Activated B cell treated with CpG ODN at 0.5 μM for 24 hours (primary cell): ENCODE measurements at regions not wholly inside any gene's neighbourhood (a gene's known extent, or its start where the extent isn't known, plus 50 kb on each side); places are given as distances from the start of the nearest gene placed in this dataset.

ENCODE experiments used
- ATAC-seq: fragments of 200-7000 bp; cut with Tn5 transposase; one replicate; pipeline ENCODE4 v1.10.0; 2021; ENCODE audit warnings: low read depth, mild to moderate bottlenecking, moderate library complexity
- CTCF ChIA-PET: fragments of 350-600 bp; sonication (Branson Sonifier 250); formaldehyde crosslinking; loops from one replicate; lab custom pipeline; 2021; ENCODE audit warnings: antibody characterized with exemption; lab: Charles Lee
- POLR2A ChIA-PET: fragments of 350-600 bp; sonication (Branson Sonifier 250); formaldehyde crosslinking; loops from one replicate; lab custom pipeline; 2021; ENCODE audit warnings: antibody characterized with exemption; lab: Charles Lee
- DNase-seq: peaks from one replicate; pipeline ENCODE4 v3.0.0; 2022
- H3K27ac Mint-ChIP-seq: one replicate; pipeline ENCODE4 v1.8.0; 2020; ENCODE audit warnings: mixed read lengths
- H3K27me3 Mint-ChIP-seq: one replicate; pipeline ENCODE4 v1.8.0; 2021; ENCODE audit warnings: mixed read lengths
- H3K36me3 Mint-ChIP-seq: one replicate; pipeline ENCODE4 v1.8.0; 2021; ENCODE audit warnings: low read depth, mixed read lengths
- H3K4me1 Mint-ChIP-seq: one replicate; pipeline ENCODE4 v1.8.0; 2021; ENCODE audit warnings: mixed read lengths
- H3K4me3 Mint-ChIP-seq: one replicate; pipeline ENCODE4 v1.8.0; 2020; ENCODE audit warnings: mild to moderate bottlenecking, mixed read lengths
- H3K9me3 Mint-ChIP-seq: one replicate; pipeline ENCODE4 v1.8.0; 2020; ENCODE audit warnings: mixed read lengths
- CTCF ChIP-seq: fragments of 200-600 bp; IDR thresholded peaks from one replicate; pipeline ENCODE4 v1.8.0; 2022; ENCODE audit warnings: antibody characterized with exemption, mild to moderate bottlenecking
- intact Hi-C: fragments of 100-400 bp; cut with micrococcal nuclease; formaldehyde crosslinking; loops from one replicate; pipeline ENCODE4 v1.15.1; 2024

DNA sequence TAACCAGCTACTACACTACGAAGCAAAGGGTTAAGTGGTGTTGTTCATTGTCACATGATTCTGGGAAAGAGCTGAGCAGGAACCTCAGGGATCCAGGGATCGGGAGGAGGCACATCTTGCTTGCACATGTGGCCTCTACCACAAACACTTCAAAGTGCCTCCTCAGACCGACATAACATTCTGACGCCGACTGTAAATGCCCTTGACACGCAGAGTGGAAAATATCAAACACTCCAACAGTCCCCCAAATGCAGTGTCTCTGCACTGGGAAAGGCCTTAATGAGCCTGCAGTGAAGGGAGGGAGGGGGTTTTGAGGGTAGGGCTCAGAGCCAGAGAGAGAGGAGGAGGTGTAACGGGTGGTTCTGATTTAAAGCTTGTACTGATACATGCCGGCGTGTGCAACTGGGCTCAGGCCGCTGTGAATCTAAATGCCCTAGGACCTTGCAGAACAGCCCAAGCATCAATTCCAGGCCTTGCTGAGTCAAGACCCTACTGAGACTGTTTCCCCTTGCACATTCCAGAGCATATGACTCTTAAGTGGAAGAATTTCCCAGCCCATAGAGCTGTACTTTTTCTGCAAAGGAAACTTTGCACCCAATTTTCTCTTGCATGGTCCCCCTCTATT, 163.7 kb downstream of the NTMT2 start:
- TF ChIP-seq CTCF: no peak
- CTCF ChIA-PET: no interaction called here
- POLR2A ChIA-PET: no interaction called here
- no peak for ATAC-seq
- no peaks in the 10 kb centered on the region for H3K36me3 Mint-ChIP-seq
- intact Hi-C loops: no loop called here
- DNase-seq: no peak
- no peak overlapping the region for H3K4me3 Mint-ChIP-seq
- no peak overlapping the region for H3K27ac Mint-ChIP-seq
- H3K27me3 Mint-ChIP-seq: peaks cover 2% of the 10 kb centered on the region
- no peaks in the 10 kb centered on the region for H3K9me3 Mint-ChIP-seq
- H3K4me1 Mint-ChIP-seq: no peaks in the 10 kb centered on the region

DNA sequence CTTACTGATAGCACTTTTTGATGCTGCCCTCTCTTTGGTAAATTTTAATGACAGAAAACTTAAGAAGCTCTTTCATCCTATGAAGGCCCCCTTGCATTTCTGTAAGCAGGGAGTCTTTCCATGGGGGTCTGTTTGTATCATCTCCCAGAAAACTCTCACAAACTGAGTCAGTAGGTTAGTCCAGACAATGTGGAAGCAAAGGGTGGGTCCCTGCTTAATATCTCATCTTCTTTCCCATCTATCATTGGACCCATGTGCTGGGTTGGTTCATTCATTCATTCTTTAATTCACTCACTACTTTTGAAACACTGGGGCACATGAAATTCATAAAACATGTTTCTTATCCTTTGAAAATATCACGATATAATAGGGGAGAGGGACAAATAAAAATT, 164.3 kb downstream of the NTMT2 start:
- no peak overlapping the region for H3K4me3 Mint-ChIP-seq
- intact Hi-C loops: no loop called here
- no peaks in the 10 kb centered on the region for H3K9me3 Mint-ChIP-seq
- TF ChIP-seq CTCF: no peak
- no peak for DNase-seq
- peaks cover 2% of the 10 kb centered on the region for H3K27me3 Mint-ChIP-seq
- CTCF ChIA-PET: no interaction called here
- POLR2A ChIA-PET: no interaction called here
- no peaks in the 10 kb centered on the region for H3K36me3 Mint-ChIP-seq
- H3K27ac Mint-ChIP-seq: no peak overlapping the region
- no peaks in the 10 kb centered on the region for H3K4me1 Mint-ChIP-seq
- ATAC-seq: no peak

DNA sequence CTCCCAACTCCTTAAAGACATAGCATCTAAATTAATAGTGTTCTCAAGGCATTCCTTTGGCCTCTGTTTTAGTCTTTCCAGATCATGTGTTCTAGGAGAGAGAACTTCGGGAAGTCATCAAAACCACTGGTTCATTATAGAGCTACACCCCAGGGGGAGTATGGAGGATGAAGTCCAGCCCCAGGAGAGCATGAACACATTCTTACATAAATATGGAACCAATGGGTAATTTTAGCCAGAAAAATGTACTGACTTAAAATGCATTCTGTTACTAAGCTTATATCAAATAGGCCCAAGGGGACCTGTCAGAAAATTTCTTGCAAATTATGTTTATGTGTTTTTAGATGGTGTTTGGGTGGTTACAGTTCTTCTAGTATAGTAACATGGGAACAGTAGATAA, 165.2 kb downstream of the NTMT2 start:
- DNase-seq (no peak), ATAC-seq (no peak)
- POLR2A ChIA-PET: no interaction called here
- intact Hi-C loops: no loop called here
- Mint-ChIP-seq H3K4me1 (no peaks in the 10 kb centered on the region), H3K36me3 (no peaks in the 10 kb centered on the region), H3K27ac (no peak overlapping the region), H3K4me3 (no peak overlapping the region), H3K27me3 (peaks cover under 1% of the 10 kb centered on the region), H3K9me3 (no peaks in the 10 kb centered on the region)
- TF ChIP-seq CTCF: no peak
- CTCF ChIA-PET: no interaction called here

GRCh38 chr1:170313306-170313705, 167.5 kb downstream of the NTMT2 start:
- H3K27me3 Mint-ChIP-seq: no peaks in the 10 kb centered on the region
- no peak for TF ChIP-seq CTCF
- H3K36me3 Mint-ChIP-seq: no peaks in the 10 kb centered on the region
- H3K27ac Mint-ChIP-seq: no peak overlapping the region
- ChIA-PET CTCF (no interaction called here), POLR2A (no interaction called here)
- H3K9me3 Mint-ChIP-seq: no peaks in the 10 kb centered on the region
- no peak overlapping the region for H3K4me3 Mint-ChIP-seq
- DNase-seq (no peak), ATAC-seq (no peak)
- intact Hi-C loops: no loop called here
- H3K4me1 Mint-ChIP-seq: no peaks in the 10 kb centered on the region

DNA sequence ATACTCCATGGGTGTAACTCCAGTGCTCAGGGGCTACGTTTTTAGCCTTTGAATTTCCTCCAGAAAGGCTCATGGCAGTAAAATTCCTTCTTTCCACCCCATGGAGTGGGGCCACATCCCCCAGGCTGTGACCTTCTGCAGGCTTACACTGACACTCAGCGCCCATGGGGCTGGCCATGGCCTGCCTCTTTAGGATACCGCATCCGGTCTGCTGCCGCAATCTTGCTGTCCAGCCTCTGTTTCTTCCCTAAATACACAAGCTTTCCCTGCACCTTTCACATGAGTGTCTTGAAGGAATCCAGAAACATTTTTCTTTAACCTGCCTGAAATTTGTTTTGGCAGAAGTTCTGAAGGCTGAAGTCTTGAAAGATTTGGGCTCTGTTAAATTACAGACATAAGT, 170.5 kb downstream of the NTMT2 start:
- no peak overlapping the region for H3K4me3 Mint-ChIP-seq
- H3K36me3 Mint-ChIP-seq: no peaks in the 10 kb centered on the region
- ChIA-PET CTCF (no interaction called here), POLR2A (no interaction called here)
- H3K9me3 Mint-ChIP-seq: no peaks in the 10 kb centered on the region
- ATAC-seq (no peak), DNase-seq (no peak)
- H3K27ac Mint-ChIP-seq: no peak overlapping the region
- intact Hi-C loops: no loop called here
- no peak for TF ChIP-seq CTCF
- no peaks in the 10 kb centered on the region for H3K27me3 Mint-ChIP-seq
- no peaks in the 10 kb centered on the region for H3K4me1 Mint-ChIP-seq
